ENCODE measurements at regions not wholly inside any gene's neighbourhood (a gene's known extent, or its start where the extent isn't known, plus 50 kb on each side); places are given as distances from the start of the nearest gene placed in this dataset.

- no peaks in the 10 kb centered on the region for H3K36me3 ChIP-seq (ENCODE audit: insufficient read depth, low read length, poor library complexity, severe bottlenecking)
- BruUV-seq (replicated peaks): no TSS peak
- DNase-seq (ENCODE audit: low spot score): no peak
- no peaks in the 10 kb centered on the region for H3K27me3 ChIP-seq (replicated peaks; ENCODE audit: insufficient read depth, low read depth, low read length, poor library complexity)
- H3K4me3 ChIP-seq (ENCODE audit: low read depth, low read length, poor library complexity, severe bottlenecking): no peak overlapping the region
- H3K9me3 ChIP-seq (ENCODE audit: low read depth, low read length, poor library complexity, severe bottlenecking): no peaks in the 10 kb centered on the region
- POLR2A ChIA-PET (ENCODE audit: low non-redundant PET): no interaction called here
- no peaks in the 10 kb centered on the region for H3K4me1 ChIP-seq (ENCODE audit: insufficient read depth, low read length, poor library complexity, severe bottlenecking)
- intact Hi-C loops (cut with micrococcal nuclease; ENCODE audit: unreplicated experiment): no loop called here
- TF ChIP-seq EZH2 (IDR thresholded peaks at IDR 0.05; ENCODE audit: borderline replicate concordance, low read depth, low read length, poor library complexity, severe bottlenecking): no peak
- TF ChIP-seq CTCF (conservative IDR thresholded peaks at IDR 0.05; ENCODE audit: low read depth, low read length): no peak
- no peak overlapping the region for H3K27ac ChIP-seq (ENCODE audit: low read depth, low read length, poor library complexity, severe bottlenecking)
- CTCF ChIA-PET: no interaction called here
Observed at GRCh38 chr13:90958866-90959265, 388.6 kb upstream of the MIR17HG start.

GRCh38 chr13:90968166-90968904 lies 379.2 kb upstream of the MIR17HG start:
- Histone ChIP-seq H3K9me3 (ENCODE audit: low read depth, low read length, poor library complexity, severe bottlenecking) (no peaks in the 10 kb centered on the region), H3K4me3 (ENCODE audit: low read depth, low read length, poor library complexity, severe bottlenecking) (no peak overlapping the region), H3K4me1 (ENCODE audit: insufficient read depth, low read length, poor library complexity, severe bottlenecking) (no peaks in the 10 kb centered on the region), H3K27ac (ENCODE audit: low read depth, low read length, poor library complexity, severe bottlenecking) (no peak overlapping the region), H3K27me3 (replicated peaks; ENCODE audit: insufficient read depth, low read depth, low read length, poor library complexity) (no peaks in the 10 kb centered on the region), H3K36me3 (ENCODE audit: insufficient read depth, low read length, poor library complexity, severe bottlenecking) (no peaks in the 10 kb centered on the region)
- TF ChIP-seq EZH2 (IDR thresholded peaks at IDR 0.05; ENCODE audit: borderline replicate concordance, low read depth, low read length, poor library complexity, severe bottlenecking): no peak
- peak; percentile 57 for TF ChIP-seq CTCF (conservative IDR thresholded peaks at IDR 0.05; ENCODE audit: low read depth, low read length)
- DNase-seq (ENCODE audit: low spot score): peak; percentile 41
- CTCF ChIA-PET: interaction anchor here (0.6 kb wide), 1 partner anchor 446 kb away, joined by 3 read pairs; no protein-coding TSS in a partner anchor
- POLR2A ChIA-PET (ENCODE audit: low non-redundant PET): no interaction called here
- no TSS peak for BruUV-seq (replicated peaks)
- intact Hi-C loops (cut with micrococcal nuclease; ENCODE audit: unreplicated experiment): loop anchor here (5.0 kb wide), 1 partner anchor 86 kb away; no protein-coding TSS in a partner anchor

GRCh38 chr13:90974249-90974975 lies 373.1 kb upstream of the MIR17HG start:
- no peaks in the 10 kb centered on the region for H3K9me3 ChIP-seq (ENCODE audit: low read depth, low read length, poor library complexity, severe bottlenecking)
- DNase-seq (ENCODE audit: low spot score): no peak
- no peaks in the 10 kb centered on the region for H3K4me1 ChIP-seq (ENCODE audit: insufficient read depth, low read length, poor library complexity, severe bottlenecking)
- TF ChIP-seq EZH2 (IDR thresholded peaks at IDR 0.05; ENCODE audit: borderline replicate concordance, low read depth, low read length, poor library complexity, severe bottlenecking) (no peak), CTCF (conservative IDR thresholded peaks at IDR 0.05; ENCODE audit: low read depth, low read length) (no peak)
- no peak overlapping the region for H3K27ac ChIP-seq (ENCODE audit: low read depth, low read length, poor library complexity, severe bottlenecking)
- BruUV-seq (replicated peaks): no TSS peak
- no peak overlapping the region for H3K4me3 ChIP-seq (ENCODE audit: low read depth, low read length, poor library complexity, severe bottlenecking)
- POLR2A ChIA-PET (ENCODE audit: low non-redundant PET): no interaction called here
- H3K36me3 ChIP-seq (ENCODE audit: insufficient read depth, low read length, poor library complexity, severe bottlenecking): no peaks in the 10 kb centered on the region
- CTCF ChIA-PET: no interaction called here
- no peaks in the 10 kb centered on the region for H3K27me3 ChIP-seq (replicated peaks; ENCODE audit: insufficient read depth, low read depth, low read length, poor library complexity)
- intact Hi-C loops (cut with micrococcal nuclease; ENCODE audit: unreplicated experiment): no loop called here

Data from A673 (cell line).